ENCODE measurements at regions not wholly inside any gene's neighbourhood (a gene's known extent, or its start where the extent isn't known, plus 50 kb on each side); places are given as distances from the start of the nearest gene placed in this dataset.

GRCh38 chr12:83826112-83826511, 1086.5 kb downstream of the SLC6A15 start:
- intact Hi-C loops (cut with micrococcal nuclease), result no loop called here
- Mint-ChIP-seq H3K4me1 (no peaks in the 10 kb centered on the region), H3K27me3 (no peaks in the 10 kb centered on the region), H3K9me3 (no peaks in the 10 kb centered on the region), H3K36me3 (ENCODE audit: low read depth) (no peaks in the 10 kb centered on the region), H3K27ac (no peak overlapping the region), H3K4me3 (no peak overlapping the region)
- DNase-seq (no peak), ATAC-seq (ENCODE audit: low read depth) (no peak)
- TF ChIP-seq CTCF (IDR thresholded peaks at IDR 0.05), result no peak
- CTCF ChIA-PET, result no interaction called here
- POLR2A ChIA-PET, result no interaction called here

DNA sequence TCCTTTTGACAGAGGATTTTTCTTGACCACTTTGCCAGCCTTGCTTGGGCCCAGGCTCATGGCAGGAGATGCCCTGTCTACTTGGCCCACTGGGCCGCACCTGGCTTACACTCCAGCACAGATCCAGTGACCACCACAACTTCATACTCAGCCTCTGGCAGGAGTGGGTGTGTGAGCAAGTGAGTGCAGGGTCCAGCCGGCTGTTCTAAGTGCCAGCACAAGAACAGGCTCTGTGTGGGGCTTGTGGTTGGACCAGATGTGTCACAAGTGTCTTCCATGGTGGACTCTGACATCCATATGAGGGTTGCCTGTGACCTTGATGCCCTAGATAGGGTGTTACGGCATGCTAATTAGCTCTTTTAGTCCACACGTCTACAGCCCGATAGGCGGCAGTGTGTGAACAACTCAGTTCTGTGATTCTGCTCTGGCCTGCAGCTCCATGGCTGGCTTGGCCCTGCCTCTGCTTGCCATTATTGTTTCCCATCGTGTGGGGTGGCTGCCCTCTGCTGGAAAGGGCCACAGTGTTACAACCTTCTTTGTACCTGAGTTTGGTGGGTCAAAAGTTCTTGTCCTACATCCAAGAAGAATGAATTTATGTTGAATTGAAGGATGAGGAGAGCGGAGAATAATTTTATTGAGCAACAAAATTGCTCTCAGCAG, 1089.1 kb downstream of the SLC6A15 start:
- DNase-seq (no peak), ATAC-seq (ENCODE audit: low read depth) (no peak)
- Mint-ChIP-seq H3K36me3 (ENCODE audit: low read depth) (no peaks in the 10 kb centered on the region), H3K4me3 (no peak overlapping the region), H3K27ac (no peak overlapping the region), H3K4me1 (no peaks in the 10 kb centered on the region), H3K9me3 (no peaks in the 10 kb centered on the region), H3K27me3 (no peaks in the 10 kb centered on the region)
- ChIA-PET POLR2A (no interaction called here), CTCF (interaction anchor here (0.6 kb wide), 1 partner anchor 1138 kb away, joined by 3 read pairs; no protein-coding TSS in a partner anchor)
- TF ChIP-seq CTCF (IDR thresholded peaks at IDR 0.05), result no peak
- intact Hi-C loops (cut with micrococcal nuclease), result loop anchor here (5.0 kb wide), 1 partner anchor 1296 kb away; no protein-coding TSS in a partner anchor

GRCh38 chr12:83821967-83822366, 1090.6 kb downstream of the SLC6A15 start:
- ChIA-PET POLR2A (no interaction called here), CTCF (no interaction called here)
- no peak for ATAC-seq (ENCODE audit: low read depth)
- no peak for TF ChIP-seq CTCF (IDR thresholded peaks at IDR 0.05)
- Mint-ChIP-seq H3K4me1 (no peaks in the 10 kb centered on the region), H3K27ac (no peak overlapping the region), H3K36me3 (ENCODE audit: low read depth) (no peaks in the 10 kb centered on the region), H3K9me3 (no peaks in the 10 kb centered on the region), H3K27me3 (no peaks in the 10 kb centered on the region), H3K4me3 (no peak overlapping the region)
- intact Hi-C loops (cut with micrococcal nuclease), result loop anchor here (5.0 kb wide), 1 partner anchor 1295 kb away; no protein-coding TSS in a partner anchor
- DNase-seq, result no peak

GRCh38 chr12:83818881-83819280, 1093.7 kb downstream of the SLC6A15 start:
- Mint-ChIP-seq H3K4me1 (no peaks in the 10 kb centered on the region), H3K9me3 (no peaks in the 10 kb centered on the region), H3K27ac (no peak overlapping the region), H3K36me3 (ENCODE audit: low read depth) (no peaks in the 10 kb centered on the region), H3K4me3 (no peak overlapping the region), H3K27me3 (no peaks in the 10 kb centered on the region)
- POLR2A ChIA-PET, result no interaction called here
- no peak for ATAC-seq (ENCODE audit: low read depth)
- TF ChIP-seq CTCF (IDR thresholded peaks at IDR 0.05), result no peak
- intact Hi-C loops (cut with micrococcal nuclease), result no loop called here
- no peak for DNase-seq
- CTCF ChIA-PET, result no interaction called here

- no peak overlapping the region for H3K27ac Mint-ChIP-seq
- no peaks in the 10 kb centered on the region for H3K9me3 Mint-ChIP-seq
- ChIA-PET POLR2A (no interaction called here), CTCF (no interaction called here)
- intact Hi-C loops (cut with micrococcal nuclease), result no loop called here
- ATAC-seq (ENCODE audit: low read depth) (no peak), DNase-seq (no peak)
- no peak overlapping the region for H3K4me3 Mint-ChIP-seq
- no peaks in the 10 kb centered on the region for H3K4me1 Mint-ChIP-seq
- no peak for TF ChIP-seq CTCF (IDR thresholded peaks at IDR 0.05)
- H3K27me3 Mint-ChIP-seq, result no peaks in the 10 kb centered on the region
- no peaks in the 10 kb centered on the region for H3K36me3 Mint-ChIP-seq (ENCODE audit: low read depth)
Measured at GRCh38 chr12:83817730-83818129, 1094.9 kb downstream of the SLC6A15 start.

Measured in activated B cell treated with CpG ODN at 0.5 μM for 24 hours (primary cell).